Gastroesophageal sphincter (tissue), 4 donors: ENCODE measurements at regions not wholly inside any gene's neighbourhood (a gene's known extent, or its start where the extent isn't known, plus 50 kb on each side); places are given as distances from the start of the nearest gene placed in this dataset.

Experiments used
- ATAC-seq: fragments of 150-250 bp; one replicate; pipeline ENCODE4 v1.9.1; 2016; ENCODE audit warnings: mild to moderate bottlenecking, moderate library complexity
- H3K27ac ChIP-seq, 4 donors: fragments of 200-600 bp; sonication (generic) in 3 of 4; 1 replicate in 3 of 4; 2 replicates in 1 of 4; pipeline ENCODE4 v1.5.1; 2016 to 2019
- H3K27me3 ChIP-seq: fragments of 200-600 bp; sonication (generic); one replicate; pipeline ENCODE4 v1.5.1; 2019
- H3K36me3 ChIP-seq, 2 donors: fragments of 200-600 bp; sonication (generic); one replicate each; pipeline ENCODE4 v1.5.1; 2019; ENCODE audit warnings: control low read depth in 1 of 2
- H3K4me1 ChIP-seq, 3 donors: fragments of 200-600 bp; sonication (generic); 1 replicate in 2 of 3; 2 replicates in 1 of 3; pipeline ENCODE4 v1.5.1; 2016 to 2019; ENCODE audit warnings: control low read depth in 2 of 3
- H3K4me3 ChIP-seq, 2 donors: fragments of 200-600 bp; sonication (generic); one replicate each; pipeline ENCODE4 v1.5.1; 2019; ENCODE audit warnings: mild to moderate bottlenecking in 1 of 2, moderate library complexity in 1 of 2
- H3K9me3 ChIP-seq, 3 donors: fragments of 200-600 bp; sonication (generic); one replicate each; pipeline ENCODE4 v1.5.1; 2017 to 2019; ENCODE audit warnings: control low read depth in 2 of 3
- EP300 ChIP-seq: sonication (generic); formaldehyde crosslinking; IDR thresholded peaks from one replicate; pipeline ENCODE4 v1.6.1; 2017; ENCODE audit warnings: antibody characterized with exemption, mild to moderate bottlenecking
- POLR2A ChIP-seq, 2 donors: fragments of 450-650 bp; IDR thresholded peaks; one replicate each; pipeline ENCODE4 v1.6.1; 2017; ENCODE audit warnings: antibody characterized with exemption in 2 of 2, mild to moderate bottlenecking in 2 of 2, moderate library complexity in 1 of 2
- POLR2AphosphoS5 ChIP-seq: sonication (generic); formaldehyde crosslinking; IDR thresholded peaks from one replicate; pipeline ENCODE4 v1.6.1; 2017; ENCODE audit warnings: antibody characterized with exemption
- WGBS, 2 donors: methylation state at CpG; one replicate each; pipeline ENCODE4 v1.1.5; 2018; ENCODE audit warnings: low coverage in 1 of 2; 5-methylcytosine and 5-hydroxymethylcytosine counted together
- TF ChIP-seq, protein P1 (sequence below), 4 experiments: fragments of 200-600 bp in 2 of 4; fragments of 450-650 bp in 2 of 4; sonication (generic) in 1 of 4; IDR thresholded peaks; one replicate each; pipeline ENCODE4 v1.5.1; 2017 to 2019; ENCODE audit warnings: antibody characterized with exemption in 4 of 4, mild to moderate bottlenecking in 2 of 4, moderate library complexity in 2 of 4

DNA sequence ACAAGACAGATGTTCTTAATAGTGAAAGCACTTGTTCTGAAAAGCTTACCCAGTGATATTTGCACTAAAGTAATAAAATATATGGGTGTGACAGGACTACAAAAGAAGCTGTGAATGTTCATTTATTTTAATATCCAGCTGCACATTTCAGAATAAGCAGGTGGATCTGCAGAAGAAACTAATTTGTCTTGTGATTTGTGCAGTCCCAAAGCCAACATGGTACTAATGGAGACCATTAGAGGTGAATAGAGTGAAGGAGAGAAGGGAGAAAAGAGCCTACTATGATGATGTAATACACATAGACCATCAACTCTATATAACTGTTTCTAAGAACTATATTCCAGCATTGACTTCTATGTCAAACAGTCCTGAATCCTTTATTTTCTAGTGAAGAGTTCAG, 362.8 kb downstream of the ISL1 start:
- H3K9me3 ChIP-seq: peaks cover 0 to 20% (median 0%) of the 10 kb centered on the region in 3 donors
- H3K27me3 ChIP-seq: no peaks in the 10 kb centered on the region
- H3K27ac ChIP-seq: no peak overlapping the region
- no peaks in the 10 kb centered on the region for H3K4me1 ChIP-seq
- TF ChIP-seq POLR2A (IDR thresholded peaks at IDR 0.05): no peak
- TF ChIP-seq, protein P1, sequence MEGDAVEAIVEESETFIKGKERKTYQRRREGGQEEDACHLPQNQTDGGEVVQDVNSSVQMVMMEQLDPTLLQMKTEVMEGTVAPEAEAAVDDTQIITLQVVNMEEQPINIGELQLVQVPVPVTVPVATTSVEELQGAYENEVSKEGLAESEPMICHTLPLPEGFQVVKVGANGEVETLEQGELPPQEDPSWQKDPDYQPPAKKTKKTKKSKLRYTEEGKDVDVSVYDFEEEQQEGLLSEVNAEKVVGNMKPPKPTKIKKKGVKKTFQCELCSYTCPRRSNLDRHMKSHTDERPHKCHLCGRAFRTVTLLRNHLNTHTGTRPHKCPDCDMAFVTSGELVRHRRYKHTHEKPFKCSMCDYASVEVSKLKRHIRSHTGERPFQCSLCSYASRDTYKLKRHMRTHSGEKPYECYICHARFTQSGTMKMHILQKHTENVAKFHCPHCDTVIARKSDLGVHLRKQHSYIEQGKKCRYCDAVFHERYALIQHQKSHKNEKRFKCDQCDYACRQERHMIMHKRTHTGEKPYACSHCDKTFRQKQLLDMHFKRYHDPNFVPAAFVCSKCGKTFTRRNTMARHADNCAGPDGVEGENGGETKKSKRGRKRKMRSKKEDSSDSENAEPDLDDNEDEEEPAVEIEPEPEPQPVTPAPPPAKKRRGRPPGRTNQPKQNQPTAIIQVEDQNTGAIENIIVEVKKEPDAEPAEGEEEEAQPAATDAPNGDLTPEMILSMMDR (IDR thresholded peaks at IDR 0.05): no peak
- TF ChIP-seq EP300: no peak
- no peak for TF ChIP-seq POLR2AphosphoS5
- no peak for ATAC-seq
- no peak overlapping the region for H3K4me3 ChIP-seq
- no peaks in the 10 kb centered on the region for H3K36me3 ChIP-seq

DNA sequence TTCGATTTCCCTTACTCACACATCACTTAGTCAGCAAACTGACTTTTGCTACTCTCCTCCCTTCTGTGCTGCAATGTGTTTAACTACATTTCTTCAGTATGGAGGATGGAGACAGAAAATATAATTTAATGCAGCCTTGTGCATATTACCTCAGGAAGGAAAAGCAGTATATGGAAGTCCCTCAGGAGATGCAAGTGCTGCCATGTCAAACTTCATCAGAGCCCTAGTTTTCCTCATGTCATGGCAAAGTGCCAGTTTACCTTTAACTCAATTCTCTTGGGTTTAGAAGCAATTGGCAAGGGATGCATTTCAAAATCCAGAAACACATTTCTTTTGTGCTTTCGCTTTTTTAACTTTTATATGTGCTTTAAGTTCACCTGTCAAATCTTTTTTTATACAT, 365.4 kb downstream of the ISL1 start:
- WGBS, 2 donors: 89 to 94% methylated on average over 2 of the region's 2 CpGs
- TF ChIP-seq, protein P1 (IDR thresholded peaks at IDR 0.05): no peak
- TF ChIP-seq POLR2AphosphoS5: no peak
- TF ChIP-seq EP300: no peak
- TF ChIP-seq POLR2A (IDR thresholded peaks at IDR 0.05): no peak
- no peaks in the 10 kb centered on the region for H3K36me3 ChIP-seq
- ATAC-seq: no peak
- H3K4me3 ChIP-seq: no peak overlapping the region
- H3K27me3 ChIP-seq: no peaks in the 10 kb centered on the region
- peaks cover 0 to 5% (median 0%) of the 10 kb centered on the region in 3 donors for H3K9me3 ChIP-seq
- H3K4me1 ChIP-seq: no peaks in the 10 kb centered on the region
- H3K27ac ChIP-seq: no peak overlapping the region
